ENCODE measurements at regions not wholly inside any gene's neighbourhood (a gene's known extent, or its start where the extent isn't known, plus 50 kb on each side); places are given as distances from the start of the nearest gene placed in this dataset.

GRCh38 chr17:68749349-68750207, 148.4 kb upstream of the FAM20A start:
- DNase-seq (ENCODE audit: low read depth in 2 of 2), result no peak

GRCh38 chr17:68748381-68748780, 147.2 kb upstream of the FAM20A start:
- DNase-seq (ENCODE audit: low read depth in 2 of 2), result no peak

GRCh38 chr17:68740555-68741447, 139.6 kb upstream of the FAM20A start:
- DNase-seq (ENCODE audit: low read depth in 2 of 2), result no peak

GRCh38 chr17:68737761-68738443, 136.7 kb upstream of the FAM20A start:
- DNase-seq (ENCODE audit: low read depth in 2 of 2), result no peak

- DNase-seq (ENCODE audit: low read depth in 2 of 2), result no peak
These were observed 133.8 kb upstream of the FAM20A start for GRCh38 chr17:68734931-68735330.

GRCh38 chr17:68734187-68734900, 133.2 kb upstream of the FAM20A start:
- no peak for DNase-seq (ENCODE audit: low read depth in 2 of 2)

- DNase-seq (ENCODE audit: low read depth in 2 of 2), result peak in 1 of 2 donors; percentile 21
These were observed 132.3 kb upstream of the FAM20A start for GRCh38 chr17:68733241-68734176.

- DNase-seq (ENCODE audit: low read depth in 2 of 2), result no peak
These were observed 131.2 kb upstream of the FAM20A start for GRCh38 chr17:68732301-68732749.

- no peak for DNase-seq (ENCODE audit: low read depth in 2 of 2)
These were observed 130.3 kb upstream of the FAM20A start for GRCh38 chr17:68731465-68731864.

- no peak for DNase-seq (ENCODE audit: low read depth in 2 of 2)
These were observed 118.3 kb upstream of the FAM20A start for GRCh38 chr17:68719431-68719830.

GRCh38 chr17:68718926-68719325, 117.8 kb upstream of the FAM20A start:
- no peak for DNase-seq (ENCODE audit: low read depth in 2 of 2)

GRCh38 chr17:68718465-68718864, 117.3 kb upstream of the FAM20A start:
- no peak for DNase-seq (ENCODE audit: low read depth in 2 of 2)

- DNase-seq (ENCODE audit: low read depth in 2 of 2), result no peak
These were observed 113.5 kb upstream of the FAM20A start for GRCh38 chr17:68714676-68715075.

- no peak for DNase-seq (ENCODE audit: low read depth in 2 of 2)
These were observed 110.7 kb upstream of the FAM20A start for GRCh38 chr17:68711858-68712257.

GRCh38 chr17:68710976-68711375, 109.8 kb upstream of the FAM20A start:
- DNase-seq (ENCODE audit: low read depth in 2 of 2), result no peak

GRCh38 chr17:68710035-68710780, 109.0 kb upstream of the FAM20A start:
- no peak for DNase-seq (ENCODE audit: low read depth in 2 of 2)

GRCh38 chr17:68709461-68709860, 108.3 kb upstream of the FAM20A start:
- no peak for DNase-seq (ENCODE audit: low read depth in 2 of 2)

- no peak for DNase-seq (ENCODE audit: low read depth in 2 of 2)
These were observed 105.9 kb upstream of the FAM20A start for GRCh38 chr17:68707031-68707430.

GRCh38 chr17:68706356-68706920, 105.3 kb upstream of the FAM20A start:
- no peak for DNase-seq (ENCODE audit: low read depth in 2 of 2)
